ENCODE measurements at regions not wholly inside any gene's neighbourhood (a gene's known extent, or its start where the extent isn't known, plus 50 kb on each side); places are given as distances from the start of the nearest gene placed in this dataset.
A peak's percentile ranks its signal among the peaks of the same experiment; 100 is the strongest.

DNA sequence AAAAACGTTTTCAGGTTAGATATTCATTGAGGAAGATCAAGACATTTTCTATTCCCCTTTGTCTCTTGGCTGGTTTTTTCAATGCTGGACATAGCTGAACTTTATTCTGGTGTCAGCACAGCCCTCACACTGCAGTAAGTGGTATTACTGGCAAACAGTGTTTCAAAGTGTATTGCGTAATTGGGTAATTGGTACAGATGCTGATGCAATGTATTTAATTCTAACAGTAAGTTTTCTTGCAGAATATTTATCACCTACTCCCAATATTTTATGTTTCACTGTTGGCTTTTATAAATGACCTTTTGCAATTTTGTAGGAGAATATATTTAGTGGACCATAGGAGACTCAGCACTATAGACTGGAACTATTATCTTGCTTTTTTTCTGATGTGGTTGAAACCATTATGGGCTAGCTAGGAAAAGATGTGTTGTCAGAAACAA, 287.6 kb upstream of the SOX4 start:
- TF ChIP-seq, protein P1, sequence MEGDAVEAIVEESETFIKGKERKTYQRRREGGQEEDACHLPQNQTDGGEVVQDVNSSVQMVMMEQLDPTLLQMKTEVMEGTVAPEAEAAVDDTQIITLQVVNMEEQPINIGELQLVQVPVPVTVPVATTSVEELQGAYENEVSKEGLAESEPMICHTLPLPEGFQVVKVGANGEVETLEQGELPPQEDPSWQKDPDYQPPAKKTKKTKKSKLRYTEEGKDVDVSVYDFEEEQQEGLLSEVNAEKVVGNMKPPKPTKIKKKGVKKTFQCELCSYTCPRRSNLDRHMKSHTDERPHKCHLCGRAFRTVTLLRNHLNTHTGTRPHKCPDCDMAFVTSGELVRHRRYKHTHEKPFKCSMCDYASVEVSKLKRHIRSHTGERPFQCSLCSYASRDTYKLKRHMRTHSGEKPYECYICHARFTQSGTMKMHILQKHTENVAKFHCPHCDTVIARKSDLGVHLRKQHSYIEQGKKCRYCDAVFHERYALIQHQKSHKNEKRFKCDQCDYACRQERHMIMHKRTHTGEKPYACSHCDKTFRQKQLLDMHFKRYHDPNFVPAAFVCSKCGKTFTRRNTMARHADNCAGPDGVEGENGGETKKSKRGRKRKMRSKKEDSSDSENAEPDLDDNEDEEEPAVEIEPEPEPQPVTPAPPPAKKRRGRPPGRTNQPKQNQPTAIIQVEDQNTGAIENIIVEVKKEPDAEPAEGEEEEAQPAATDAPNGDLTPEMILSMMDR (conservative IDR thresholded peaks at IDR 0.05 in 1 of 2, IDR thresholded peaks at IDR 0.05 in 1 of 2; ENCODE audit: extremely low read depth in 1 of 2, insufficient read depth in 1 of 2, low read depth in 1 of 2, low read length in 2 of 2), result peak; percentile 24 to 62
- no peak for TF ChIP-seq EZH2 (IDR thresholded peaks at IDR 0.05; ENCODE audit: borderline replicate concordance, low read length)
